ENCODE measurements at regions not wholly inside any gene's neighbourhood (a gene's known extent, or its start where the extent isn't known, plus 50 kb on each side); places are given as distances from the start of the nearest gene placed in this dataset.

DNA sequence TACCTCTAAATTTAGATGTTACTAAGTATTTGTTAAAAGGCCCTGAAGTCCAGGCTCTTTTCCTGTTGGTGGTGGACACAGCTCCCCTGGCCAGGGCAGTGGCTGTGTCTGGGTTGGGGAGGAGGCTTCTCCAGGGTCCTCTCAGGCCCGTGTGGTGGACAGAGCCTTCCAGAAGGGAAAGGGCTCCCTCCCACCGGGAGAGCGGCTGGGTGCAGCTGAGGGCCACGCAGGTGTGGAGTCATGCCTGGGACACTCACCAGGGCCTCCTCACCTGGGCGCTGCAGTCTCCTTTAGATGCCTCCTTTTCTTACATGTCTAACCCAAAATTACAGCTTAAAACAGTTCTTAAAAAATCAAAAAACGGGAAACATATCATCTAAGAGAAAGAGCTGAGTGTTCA is 128.2 kb upstream of the TCERG1L start:
- H3K27me3 ChIP-seq (replicated peaks; ENCODE audit: insufficient read depth) = no peaks in the 10 kb centered on the region
- H3K4me1 ChIP-seq (replicated peaks) = no peaks in the 10 kb centered on the region
- intact Hi-C loops (cut with DNase I) = no loop called here
- WGBS = 76% methylated on average over 6 of the region's 6 CpGs
- TF ChIP-seq POLR2AphosphoS5 (IDR thresholded peaks at IDR 0.05) = no peak
- TF ChIP-seq POLR2A (IDR thresholded peaks at IDR 0.05) = no peak
- H3K27ac ChIP-seq = no peak overlapping the region
- no peak overlapping the region for H3K4me3 ChIP-seq
- no peak for DNase-seq (ENCODE audit: low spot score)
- no peaks in the 10 kb centered on the region for H3K9me3 ChIP-seq
- H3K36me3 ChIP-seq = no peaks in the 10 kb centered on the region

GRCh38 chr10:131440405-131441360 is 129.2 kb upstream of the TCERG1L start:
- no peak for DNase-seq (ENCODE audit: low spot score)
- Histone ChIP-seq H3K4me3 (no peak overlapping the region), H3K4me1 (replicated peaks) (no peaks in the 10 kb centered on the region), H3K27ac (no peak overlapping the region), H3K27me3 (replicated peaks; ENCODE audit: insufficient read depth) (no peaks in the 10 kb centered on the region), H3K9me3 (no peaks in the 10 kb centered on the region), H3K36me3 (no peaks in the 10 kb centered on the region)
- intact Hi-C loops (cut with DNase I) = no loop called here
- 76% methylated on average over 32 of the region's 33 CpGs for WGBS
- TF ChIP-seq POLR2A (IDR thresholded peaks at IDR 0.05) = no peak
- TF ChIP-seq POLR2AphosphoS5 (IDR thresholded peaks at IDR 0.05) = no peak
- no peak for TF ChIP-seq CTCF (IDR thresholded peaks at IDR 0.05)

GRCh38 chr10:131442271-131442670 is 130.8 kb upstream of the TCERG1L start:
- Histone ChIP-seq H3K4me3 (no peak overlapping the region), H3K27ac (no peak overlapping the region), H3K36me3 (no peaks in the 10 kb centered on the region), H3K4me1 (replicated peaks) (no peaks in the 10 kb centered on the region), H3K9me3 (no peaks in the 10 kb centered on the region), H3K27me3 (replicated peaks; ENCODE audit: insufficient read depth) (no peaks in the 10 kb centered on the region)
- no peak for TF ChIP-seq CTCF (IDR thresholded peaks at IDR 0.05)
- WGBS = 78% methylated on average over 8 of the region's 8 CpGs
- no peak for DNase-seq (ENCODE audit: low spot score)
- intact Hi-C loops (cut with DNase I) = no loop called here

DNA sequence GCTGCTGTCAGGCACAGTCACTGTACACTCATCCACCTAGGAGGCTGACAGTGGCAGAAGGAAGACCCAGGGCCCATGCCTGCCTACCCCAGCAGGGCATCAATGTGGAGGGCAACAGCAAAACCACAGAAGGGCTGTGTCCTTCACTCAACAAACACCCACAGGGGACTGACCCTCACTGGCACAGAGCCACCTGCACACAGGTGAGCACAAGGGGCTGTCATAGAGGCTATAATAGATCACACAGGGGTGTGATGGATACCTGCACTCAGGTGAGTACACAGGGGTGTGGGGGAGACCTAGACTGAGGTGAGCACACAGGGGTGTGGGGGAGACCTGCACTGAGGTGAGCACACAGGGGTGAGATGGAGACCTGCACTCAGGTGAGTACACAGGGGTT is 132.8 kb upstream of the TCERG1L start:
- Histone ChIP-seq H3K9me3 (no peaks in the 10 kb centered on the region), H3K4me1 (replicated peaks) (no peaks in the 10 kb centered on the region), H3K27me3 (replicated peaks; ENCODE audit: insufficient read depth) (no peaks in the 10 kb centered on the region), H3K27ac (no peak overlapping the region), H3K4me3 (no peak overlapping the region), H3K36me3 (no peaks in the 10 kb centered on the region)
- intact Hi-C loops (cut with DNase I) = no loop called here
- TF ChIP-seq POLR2AphosphoS5 (IDR thresholded peaks at IDR 0.05) (no peak), POLR2A (IDR thresholded peaks at IDR 0.05) (no peak)
- no peak for DNase-seq (ENCODE audit: low spot score)

DNA sequence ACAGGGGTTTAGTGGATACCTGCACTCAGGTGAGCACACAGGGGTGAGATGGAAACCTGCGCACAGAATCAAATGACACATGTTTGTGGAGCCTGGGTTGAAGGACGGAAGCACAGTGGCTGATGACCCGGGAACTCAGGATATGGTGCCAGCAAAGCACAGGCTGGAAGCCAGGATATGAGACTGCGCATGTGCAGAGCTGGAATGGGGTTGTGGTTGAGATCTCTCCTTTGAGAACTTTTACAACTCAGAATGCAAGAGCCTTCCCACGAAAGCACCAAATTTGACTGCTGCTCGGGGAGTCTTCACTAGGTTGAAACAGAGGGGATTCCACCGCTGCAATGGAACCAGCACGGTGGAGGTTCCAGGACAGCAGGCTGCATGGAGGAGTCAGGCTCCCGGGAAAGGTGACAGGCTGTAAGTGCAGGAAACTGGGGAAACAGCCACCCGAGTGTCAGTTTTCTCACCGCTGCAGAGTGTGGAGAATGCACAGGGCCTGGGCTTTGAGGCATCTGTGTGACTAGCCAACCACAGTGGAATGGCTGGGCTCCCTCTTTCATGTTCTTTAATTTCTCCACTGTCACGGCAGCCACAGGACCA is 133.4 kb upstream of the TCERG1L start:
- Histone ChIP-seq H3K4me3 (no peak overlapping the region), H3K9me3 (no peaks in the 10 kb centered on the region), H3K27ac (no peak overlapping the region), H3K36me3 (no peaks in the 10 kb centered on the region), H3K4me1 (replicated peaks) (no peaks in the 10 kb centered on the region), H3K27me3 (replicated peaks; ENCODE audit: insufficient read depth) (no peaks in the 10 kb centered on the region)
- intact Hi-C loops (cut with DNase I) = no loop called here
- WGBS = 43% methylated on average over 12 of the region's 12 CpGs
- TF ChIP-seq POLR2AphosphoS5 (IDR thresholded peaks at IDR 0.05) (no peak), CTCF (IDR thresholded peaks at IDR 0.05) (no peak)
- no peak for DNase-seq (ENCODE audit: low spot score)

DNA sequence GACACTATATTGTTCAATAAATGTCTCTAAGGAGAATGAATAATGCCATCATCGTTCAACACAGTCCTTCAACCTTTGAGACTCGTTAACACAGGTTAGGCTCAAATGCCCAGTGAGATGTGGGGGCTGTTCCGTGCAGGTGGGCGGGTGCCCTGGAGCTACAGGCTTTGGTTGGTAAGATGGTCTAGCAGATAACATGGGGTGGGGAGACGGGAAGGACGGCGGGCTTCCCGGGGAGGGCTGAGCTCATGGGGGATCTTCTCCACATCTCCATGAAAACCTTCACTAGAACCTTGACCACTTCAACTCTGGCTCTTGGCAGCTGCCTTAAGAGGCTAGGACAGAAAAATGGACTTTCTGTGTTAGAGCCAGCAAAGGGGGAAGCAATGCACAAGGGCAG is 134.1 kb upstream of the TCERG1L start:
- Histone ChIP-seq H3K9me3 (no peaks in the 10 kb centered on the region), H3K27me3 (replicated peaks; ENCODE audit: insufficient read depth) (no peaks in the 10 kb centered on the region), H3K27ac (no peak overlapping the region), H3K4me1 (replicated peaks) (no peaks in the 10 kb centered on the region), H3K4me3 (no peak overlapping the region), H3K36me3 (no peaks in the 10 kb centered on the region)
- intact Hi-C loops (cut with DNase I) = no loop called here
- 60% methylated on average over 8 of the region's 8 CpGs for WGBS
- TF ChIP-seq POLR2AphosphoS5 (IDR thresholded peaks at IDR 0.05) (no peak), CTCF (IDR thresholded peaks at IDR 0.05) (no peak), POLR2A (IDR thresholded peaks at IDR 0.05) (no peak)
- DNase-seq (ENCODE audit: low spot score) = no peak
